ENCODE measurements at regions not wholly inside any gene's neighbourhood (a gene's known extent, or its start where the extent isn't known, plus 50 kb on each side); places are given as distances from the start of the nearest gene placed in this dataset.

GRCh38 chr2:217076657-217077232 lies 216.9 kb upstream of the TNP1 start:
- no peak for DNase-seq (ENCODE audit: low read depth)
- CTCF ChIA-PET = interaction anchor here (0.9 to 1.1 kb wide), 2 partner anchors 9 to 680 kb away, joined by 3 to 4 read pairs; no protein-coding TSS in a partner anchor
- Histone ChIP-seq H3K36me3 (ENCODE audit: control insufficient read depth, insufficient read depth, low read length) (no peaks in the 10 kb centered on the region), H3K4me3 (ENCODE audit: low read depth, low read length) (no peak overlapping the region), H3K27me3 (ENCODE audit: control insufficient read depth, insufficient read depth, low read length) (no peaks in the 10 kb centered on the region; the same call in 1 of the 2 replicates)
- TF ChIP-seq, protein P1, sequence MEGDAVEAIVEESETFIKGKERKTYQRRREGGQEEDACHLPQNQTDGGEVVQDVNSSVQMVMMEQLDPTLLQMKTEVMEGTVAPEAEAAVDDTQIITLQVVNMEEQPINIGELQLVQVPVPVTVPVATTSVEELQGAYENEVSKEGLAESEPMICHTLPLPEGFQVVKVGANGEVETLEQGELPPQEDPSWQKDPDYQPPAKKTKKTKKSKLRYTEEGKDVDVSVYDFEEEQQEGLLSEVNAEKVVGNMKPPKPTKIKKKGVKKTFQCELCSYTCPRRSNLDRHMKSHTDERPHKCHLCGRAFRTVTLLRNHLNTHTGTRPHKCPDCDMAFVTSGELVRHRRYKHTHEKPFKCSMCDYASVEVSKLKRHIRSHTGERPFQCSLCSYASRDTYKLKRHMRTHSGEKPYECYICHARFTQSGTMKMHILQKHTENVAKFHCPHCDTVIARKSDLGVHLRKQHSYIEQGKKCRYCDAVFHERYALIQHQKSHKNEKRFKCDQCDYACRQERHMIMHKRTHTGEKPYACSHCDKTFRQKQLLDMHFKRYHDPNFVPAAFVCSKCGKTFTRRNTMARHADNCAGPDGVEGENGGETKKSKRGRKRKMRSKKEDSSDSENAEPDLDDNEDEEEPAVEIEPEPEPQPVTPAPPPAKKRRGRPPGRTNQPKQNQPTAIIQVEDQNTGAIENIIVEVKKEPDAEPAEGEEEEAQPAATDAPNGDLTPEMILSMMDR (IDR thresholded peaks at IDR 0.05; ENCODE audit: insufficient read depth, low read depth, low read length) = no peak
- POLR2A ChIA-PET = no interaction called here

DNA sequence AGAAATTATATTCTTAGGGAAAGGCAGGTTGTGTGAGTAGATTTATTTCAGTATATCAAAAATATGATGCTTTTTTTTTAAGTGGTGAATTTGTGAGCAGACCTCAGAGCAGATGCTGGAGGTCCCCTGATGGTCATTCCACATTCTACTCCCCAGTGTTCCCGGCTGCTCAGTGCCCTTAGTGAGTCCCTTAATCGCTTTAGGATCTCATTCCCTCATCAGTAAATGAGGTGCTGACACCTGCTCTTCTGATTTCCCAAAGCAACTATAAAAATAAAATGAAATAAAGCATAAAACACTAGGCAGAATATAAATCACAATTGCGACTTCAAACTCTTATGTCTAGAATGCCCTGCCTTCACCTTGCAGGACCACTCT lies 216.2 kb upstream of the TNP1 start:
- POLR2A ChIA-PET = no interaction called here

GRCh38 chr2:217075268-217076057 lies 215.6 kb upstream of the TNP1 start:
- TF ChIP-seq, protein P1 (IDR thresholded peaks at IDR 0.05; ENCODE audit: insufficient read depth, low read depth, low read length) = no peak
- ChIA-PET POLR2A (no interaction called here), CTCF (no interaction called here)
- Histone ChIP-seq H3K4me3 (ENCODE audit: low read depth, low read length) (no peak overlapping the region), H3K36me3 (ENCODE audit: control insufficient read depth, insufficient read depth, low read length) (no peaks in the 10 kb centered on the region), H3K27me3 (ENCODE audit: control insufficient read depth, insufficient read depth, low read length) (no peaks in the 10 kb centered on the region)
- no peak for DNase-seq (ENCODE audit: low read depth)

More for the DNA sequence above, 216.2 kb upstream of the TNP1 start:
- CTCF ChIA-PET = no interaction called here
- Histone ChIP-seq H3K27me3 (ENCODE audit: control insufficient read depth, insufficient read depth, low read length) (no peaks in the 10 kb centered on the region), H3K4me3 (ENCODE audit: low read depth, low read length) (no peak overlapping the region), H3K36me3 (ENCODE audit: control insufficient read depth, insufficient read depth, low read length) (no peaks in the 10 kb centered on the region)
- no peak for DNase-seq (ENCODE audit: low read depth)
- TF ChIP-seq, protein P1 (IDR thresholded peaks at IDR 0.05; ENCODE audit: insufficient read depth, low read depth, low read length) = no peak

DNA sequence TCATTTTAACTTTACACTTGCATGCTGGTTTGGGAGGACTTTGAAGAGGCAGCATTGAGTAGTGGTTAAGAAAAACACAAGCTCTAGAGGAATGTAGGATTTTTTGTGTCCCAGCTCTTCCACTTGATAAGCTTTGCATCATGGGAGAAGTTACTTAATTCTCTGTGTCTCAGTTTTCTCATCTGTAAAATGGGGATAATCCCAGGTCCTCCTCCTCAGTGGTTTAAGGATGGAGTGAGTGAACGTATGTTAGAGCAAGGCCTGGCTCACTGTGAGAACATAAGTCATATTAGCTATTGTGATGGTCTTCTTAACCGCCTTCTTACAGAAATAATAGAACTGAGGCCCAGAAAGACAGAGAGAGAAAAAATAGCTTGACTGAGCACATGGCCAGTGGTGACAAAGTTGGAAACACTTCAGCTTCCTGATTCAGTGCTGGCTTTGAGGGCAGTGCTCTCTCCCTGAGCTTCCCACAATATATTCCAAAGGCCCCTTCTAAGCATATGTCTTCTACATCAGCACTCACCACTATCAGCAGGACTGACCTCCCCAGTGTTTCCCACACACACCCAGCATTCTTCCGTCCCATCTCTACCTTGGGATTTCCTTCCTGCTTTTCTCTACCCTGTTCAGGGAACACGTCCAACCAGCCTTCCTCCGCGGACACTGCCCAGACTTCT lies 214.9 kb upstream of the TNP1 start:
- ChIA-PET CTCF (no interaction called here), POLR2A (no interaction called here)
- no peak for DNase-seq (ENCODE audit: low read depth)
- TF ChIP-seq, protein P1 (IDR thresholded peaks at IDR 0.05; ENCODE audit: insufficient read depth, low read depth, low read length) = no peak
- Histone ChIP-seq H3K27me3 (ENCODE audit: control insufficient read depth, insufficient read depth, low read length) (no peaks in the 10 kb centered on the region), H3K36me3 (ENCODE audit: control insufficient read depth, insufficient read depth, low read length) (no peaks in the 10 kb centered on the region), H3K4me3 (ENCODE audit: low read depth, low read length) (no peak overlapping the region)

GRCh38 chr2:217071416-217071815 lies 211.6 kb upstream of the TNP1 start:
- ChIA-PET CTCF (no interaction called here), POLR2A (no interaction called here)
- DNase-seq (ENCODE audit: low read depth) = no peak
- no peaks in the 10 kb centered on the region for H3K36me3 ChIP-seq (ENCODE audit: control insufficient read depth, insufficient read depth, low read length)
- H3K27me3 ChIP-seq (ENCODE audit: control insufficient read depth, insufficient read depth, low read length) = no peaks in the 10 kb centered on the region
- TF ChIP-seq, protein P1 (IDR thresholded peaks at IDR 0.05; ENCODE audit: insufficient read depth, low read depth, low read length) = no peak
- no peak overlapping the region for H3K4me3 ChIP-seq (ENCODE audit: low read depth, low read length)

Measured in BJ (cell line).